Body of pancreas (tissue), 4 donors: ENCODE measurements at regions not wholly inside any gene's neighbourhood (a gene's known extent, or its start where the extent isn't known, plus 50 kb on each side); places are given as distances from the start of the nearest gene placed in this dataset.

ENCODE experiments used
- ATAC-seq: fragments of 150-250 bp; one replicate; pipeline ENCODE4 v1.9.1; 2016
- DNase-seq, 4 donors: peaks; one replicate each; pipeline ENCODE4 v3.0.0-alpha.2; 2019
- H3K27ac ChIP-seq, 4 donors: fragments of 200-600 bp; sonication (generic); 1 replicate in 3 of 4; 2 replicates in 1 of 4; pipeline versions ENCODE4 v1.5.1 to v1.6.1; 2016 to 2019; ENCODE audit warnings: mild to moderate bottlenecking in 1 of 4, mixed read lengths in 1 of 4, moderate library complexity in 1 of 4
- H3K27me3 ChIP-seq, 2 donors: fragments of 200-600 bp; sonication (generic); one replicate each; pipeline ENCODE4 v1.6.0; 2016; ENCODE audit warnings: mild to moderate bottlenecking in 1 of 2
- H3K36me3 ChIP-seq, 2 donors: fragments of 200-600 bp; sonication (generic); replicated peaks in 1 of 2; 2 replicates each; pipeline ENCODE4 v1.5.1; 2016; ENCODE audit warnings: low read depth in 2 of 2; ENCODE audit not compliant: insufficient read depth in 1 of 2
- H3K4me1 ChIP-seq: fragments of 200-600 bp; sonication (generic); one replicate; pipeline ENCODE4 v1.6.0; 2016
- H3K4me3 ChIP-seq, 2 donors: fragments of 200-600 bp; sonication (generic); 1 replicate in 1 of 2; 2 replicates in 1 of 2; pipeline ENCODE4 v1.5.1; 2016 to 2019
- H3K9me3 ChIP-seq, 3 donors: fragments of 200-600 bp; sonication (generic); 1 replicate in 2 of 3; 2 replicates in 1 of 3; pipeline ENCODE4 v1.5.1; 2016
- CTCF ChIP-seq, 7 experiments: fragments of 450-650 bp in 4 of 7; fragments of 200-600 bp in 3 of 7; sonication (generic) in 3 of 7; IDR thresholded peaks; one replicate each; pipeline ENCODE4 v1.5.1; 2016 to 2019; ENCODE audit warnings: antibody characterized with exemption in 7 of 7
- POLR2A ChIP-seq, 3 donors: fragments of 450-650 bp; IDR thresholded peaks; one replicate each; pipeline ENCODE4 v1.6.1; 2016; ENCODE audit warnings: antibody characterized with exemption in 3 of 3, mild to moderate bottlenecking in 2 of 3
- WGBS, 2 donors: methylation state at CpG; one replicate each; pipeline ENCODE4 v1.1.5; 2017; 5-methylcytosine and 5-hydroxymethylcytosine counted together
- intact Hi-C: fragments of 100-400 bp; cut with DNase I; formaldehyde crosslinking; loops from one replicate; pipeline ENCODE4 v1.15.1; 2023

DNA sequence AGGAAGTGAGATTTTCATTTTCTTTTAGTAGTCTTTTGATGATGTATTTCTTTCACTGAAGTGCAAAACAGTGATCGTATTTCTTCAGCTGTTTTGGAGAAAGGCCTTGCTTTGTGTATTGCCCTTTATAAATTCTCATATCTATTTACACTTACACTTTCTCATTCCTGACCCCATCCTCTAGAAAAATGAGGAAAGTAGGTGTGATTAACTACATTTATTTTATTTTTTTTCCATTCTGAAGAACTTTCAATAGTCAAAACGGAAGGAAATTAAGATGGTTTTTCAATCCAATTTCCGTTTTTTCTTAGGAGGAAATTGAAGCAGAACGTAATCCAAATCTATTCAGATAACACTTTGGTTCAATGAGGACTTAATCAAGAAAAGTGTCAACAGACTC lies 188.1 kb downstream of the SLITRK5 start:
- Histone ChIP-seq H3K4me3 (no peak overlapping the region), H3K9me3 (no peaks in the 10 kb centered on the region), H3K36me3 (no peaks in the 10 kb centered on the region), H3K27me3 (no peaks in the 10 kb centered on the region), H3K27ac (no peak overlapping the region), H3K4me1 (no peaks in the 10 kb centered on the region)
- TF ChIP-seq POLR2A (IDR thresholded peaks at IDR 0.05), result no peak
- no peak for TF ChIP-seq CTCF (IDR thresholded peaks at IDR 0.05)
- 60 to 71% methylated on average over 4 of the region's 4 CpGs for WGBS, 2 donors
- ATAC-seq (no peak), DNase-seq (no peak)
- intact Hi-C loops, result no loop called here

DNA sequence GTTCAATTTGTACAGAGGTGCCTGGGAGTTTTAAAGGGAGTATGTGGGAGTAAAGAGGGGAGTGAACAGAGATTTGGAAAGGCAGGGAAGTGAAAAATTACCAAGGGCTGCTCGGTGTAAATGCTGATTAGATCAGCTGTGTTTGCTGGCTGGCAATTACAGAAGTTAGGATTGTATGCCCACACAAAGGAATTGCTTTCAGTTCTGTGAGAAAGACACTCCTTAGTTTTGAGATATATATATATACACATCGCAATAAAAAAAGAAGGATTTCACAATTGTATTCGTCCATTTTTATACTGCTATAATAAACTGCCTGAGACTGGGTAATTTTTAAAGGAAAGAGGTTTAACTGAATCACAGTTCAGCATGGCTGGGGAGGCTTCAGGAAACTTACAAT lies 196.3 kb downstream of the SLITRK5 start:
- intact Hi-C loops, result no loop called here
- Histone ChIP-seq H3K4me3 (no peak overlapping the region), H3K27ac (no peak overlapping the region), H3K4me1 (no peaks in the 10 kb centered on the region), H3K27me3 (no peaks in the 10 kb centered on the region), H3K9me3 (no peaks in the 10 kb centered on the region), H3K36me3 (no peaks in the 10 kb centered on the region)
- ATAC-seq, result no peak
- TF ChIP-seq CTCF (IDR thresholded peaks at IDR 0.05) (no peak), POLR2A (IDR thresholded peaks at IDR 0.05) (no peak)
- 59 to 62% methylated on average over 3 of the region's 3 CpGs for WGBS, 2 donors
- DNase-seq, result no peak

DNA sequence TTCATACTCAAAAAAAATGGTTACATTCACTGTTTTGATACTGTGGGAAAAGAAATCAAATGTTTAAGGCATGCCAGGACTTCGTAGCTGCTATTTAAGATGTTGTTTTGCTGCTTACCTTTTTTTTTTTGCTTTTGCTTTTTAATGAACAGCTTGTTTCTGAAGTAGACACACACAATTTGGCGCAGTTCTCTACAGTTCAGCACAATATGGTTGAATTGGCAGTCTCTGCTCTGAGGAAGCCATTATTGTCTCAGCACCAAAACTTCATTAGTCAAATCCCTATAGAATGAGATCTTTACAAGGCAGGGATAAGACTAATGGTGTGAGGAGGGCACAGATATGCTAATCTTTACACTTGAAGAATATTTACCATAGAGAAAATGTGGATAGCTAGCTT lies 197.6 kb downstream of the SLITRK5 start:
- no peaks in the 10 kb centered on the region for H3K36me3 ChIP-seq
- no peaks in the 10 kb centered on the region for H3K9me3 ChIP-seq
- no peak for DNase-seq
- 78 to 80% methylated on average over 2 of the region's 2 CpGs for WGBS, 2 donors
- no peak overlapping the region for H3K4me3 ChIP-seq
- H3K27ac ChIP-seq, result no peak overlapping the region
- intact Hi-C loops, result no loop called here
- TF ChIP-seq POLR2A (IDR thresholded peaks at IDR 0.05) (no peak), CTCF (IDR thresholded peaks at IDR 0.05) (no peak)
- no peaks in the 10 kb centered on the region for H3K27me3 ChIP-seq
- ATAC-seq, result no peak
- no peaks in the 10 kb centered on the region for H3K4me1 ChIP-seq

DNA sequence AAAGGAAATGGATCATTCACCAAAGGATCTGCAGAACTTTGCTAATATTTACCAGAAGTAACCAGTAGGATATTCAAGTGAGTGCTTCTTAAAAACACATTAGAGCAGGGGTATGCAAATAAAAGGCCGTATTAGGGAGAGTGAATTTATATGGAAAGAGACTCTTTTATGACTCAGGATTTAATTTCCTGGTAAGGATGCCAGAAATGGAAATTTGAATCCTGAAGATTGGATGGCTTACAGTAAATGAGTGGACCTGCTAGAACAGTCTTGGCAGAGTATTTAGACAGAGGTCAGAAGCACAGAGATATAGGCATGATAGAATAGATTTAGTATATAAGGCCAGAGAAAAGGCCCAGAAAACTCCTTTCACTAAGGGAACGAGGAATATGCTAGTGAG lies 201.6 kb downstream of the SLITRK5 start:
- DNase-seq, result no peak
- ATAC-seq, result no peak
- Histone ChIP-seq H3K27ac (no peak overlapping the region), H3K36me3 (no peaks in the 10 kb centered on the region), H3K4me1 (no peaks in the 10 kb centered on the region), H3K9me3 (no peaks in the 10 kb centered on the region), H3K27me3 (no peaks in the 10 kb centered on the region), H3K4me3 (no peak overlapping the region)
- TF ChIP-seq POLR2A (IDR thresholded peaks at IDR 0.05), result no peak
- no peak for TF ChIP-seq CTCF (IDR thresholded peaks at IDR 0.05)
- WGBS, 2 donors, result 44 to 48% methylated on average over 2 of the region's 2 CpGs
- intact Hi-C loops, result no loop called here

DNA sequence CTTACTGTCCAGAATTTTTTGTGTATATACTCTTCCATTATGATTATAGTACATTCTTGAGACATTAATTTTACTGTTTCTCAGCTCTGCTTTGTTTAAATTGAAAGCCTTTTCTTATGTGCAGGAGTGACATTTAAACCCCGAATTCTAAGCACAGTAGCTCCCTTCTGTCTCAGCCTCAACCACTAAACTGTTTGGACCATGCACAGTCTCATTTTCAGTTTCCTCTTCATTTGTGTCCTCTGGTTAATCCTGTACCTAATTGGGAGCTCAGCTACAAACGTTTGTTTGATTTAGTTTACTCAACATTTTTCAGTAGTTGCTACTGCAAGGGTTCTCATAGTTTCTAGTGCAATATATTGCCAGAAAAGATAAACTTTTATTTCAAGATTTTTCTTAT lies 206.3 kb downstream of the SLITRK5 start:
- Histone ChIP-seq H3K9me3 (no peaks in the 10 kb centered on the region), H3K36me3 (no peaks in the 10 kb centered on the region), H3K4me3 (no peak overlapping the region), H3K27ac (no peak overlapping the region), H3K27me3 (no peaks in the 10 kb centered on the region), H3K4me1 (no peaks in the 10 kb centered on the region)
- TF ChIP-seq POLR2A (IDR thresholded peaks at IDR 0.05) (no peak), CTCF (IDR thresholded peaks at IDR 0.05) (no peak)
- 23 to 27% methylated on average over 2 of the region's 2 CpGs for WGBS, 2 donors
- intact Hi-C loops, result no loop called here
- DNase-seq, result no peak
- ATAC-seq, result no peak
